Liver (tissue), 3 donors: ENCODE measurements at regions not wholly inside any gene's neighbourhood (a gene's known extent, or its start where the extent isn't known, plus 50 kb on each side); places are given as distances from the start of the nearest gene placed in this dataset.

Source experiments
- ATF3 ChIP-seq: IDR thresholded peaks from 2 replicates; pipeline ENCODE4 v1.6.1; 2016; ENCODE audit warnings: antibody characterized with exemption
- CTCF ChIP-seq: fragments of 150-350 bp; IDR thresholded peaks from 2 replicates; pipeline ENCODE4 v1.5.1; 2017; ENCODE audit warnings: improper control_type of control experiment, low read depth, low read length; ENCODE audit not compliant: missing input control
- EGR1 ChIP-seq, 2 donors: IDR thresholded peaks; 2 replicates each; pipeline ENCODE4 v1.6.1; 2016 to 2018; ENCODE audit warnings: antibody characterized with exemption in 2 of 2, low read depth in 2 of 2
- GABPA ChIP-seq, 2 donors: IDR thresholded peaks in 1 of 2; conservative IDR thresholded peaks in 1 of 2; 2 replicates each; pipeline ENCODE4 v1.6.1; 2016; ENCODE audit warnings: antibody characterized with exemption in 2 of 2, mild to moderate bottlenecking in 1 of 2, moderate library complexity in 1 of 2
- HNF4A ChIP-seq, 2 donors: conservative IDR thresholded peaks; 2 replicates each; pipeline ENCODE4 v1.6.1; 2016; ENCODE audit warnings: antibody characterized with exemption in 2 of 2, mild to moderate bottlenecking in 2 of 2
- HNF4G ChIP-seq: IDR thresholded peaks from 2 replicates; pipeline ENCODE4 v1.6.1; 2016; ENCODE audit warnings: antibody characterized with exemption
- RAD21 ChIP-seq, 2 donors: IDR thresholded peaks; 2 replicates each; pipeline ENCODE4 v1.6.1; 2016; ENCODE audit warnings: antibody characterized with exemption in 2 of 2, mild to moderate bottlenecking in 2 of 2
- REST ChIP-seq: IDR thresholded peaks from 2 replicates; pipeline ENCODE4 v1.6.1; 2016; ENCODE audit warnings: antibody characterized with exemption, mild to moderate bottlenecking
- RXRA ChIP-seq, 2 donors: IDR thresholded peaks; 2 replicates each; pipeline ENCODE4 v1.6.1; 2017 to 2018; ENCODE audit warnings: antibody characterized with exemption in 2 of 2, mild to moderate bottlenecking in 1 of 2
- SP1 ChIP-seq: IDR thresholded peaks from 2 replicates; pipeline ENCODE4 v1.6.1; 2018; ENCODE audit warnings: antibody characterized with exemption, mild to moderate bottlenecking
- TAF1 ChIP-seq: conservative IDR thresholded peaks from 2 replicates; pipeline ENCODE4 v1.6.1; 2016; ENCODE audit warnings: antibody characterized with exemption, mild to moderate bottlenecking
- YY1 ChIP-seq: IDR thresholded peaks from 2 replicates; pipeline ENCODE4 v1.6.1; 2016; ENCODE audit warnings: antibody characterized with exemption, mild to moderate bottlenecking
- ZBTB33 ChIP-seq: IDR thresholded peaks from 2 replicates; pipeline ENCODE4 v1.6.1; 2016; ENCODE audit warnings: antibody characterized with exemption
- donor health status: healthy.
- donor health status: healthy.

- no peak for TF ChIP-seq SP1
- TF ChIP-seq TAF1 = no peak
- TF ChIP-seq EGR1 (IDR thresholded peaks at IDR 0.05; ENCODE audit: low read depth in 2 of 2) = no peak
- TF ChIP-seq ZBTB33 = no peak
- TF ChIP-seq CTCF = no peak
- no peak for TF ChIP-seq REST
- TF ChIP-seq ATF3 = no peak
- no peak for TF ChIP-seq GABPA (IDR thresholded peaks at IDR 0.05 in 1 of 2, conservative IDR thresholded peaks at IDR 0.05 in 1 of 2)
- no peak for TF ChIP-seq YY1
- no peak for TF ChIP-seq RAD21 (IDR thresholded peaks at IDR 0.05)
- no peak for TF ChIP-seq HNF4A (conservative IDR thresholded peaks at IDR 0.05)
- TF ChIP-seq HNF4G = no peak
- TF ChIP-seq RXRA (IDR thresholded peaks at IDR 0.05) = no peak
These were observed 982.3 kb downstream of the ROBO2 start for GRCh38 chr3:78022232-78022631.
